Prostate gland (tissue), 2 donors: ENCODE measurements at regions not wholly inside any gene's neighbourhood (a gene's known extent, or its start where the extent isn't known, plus 50 kb on each side); places are given as distances from the start of the nearest gene placed in this dataset.

Experiments
- DNase-seq: peaks from one replicate; pipeline ENCODE4 v3.0.0-alpha.2; 2019; ENCODE audit warnings: low spot score
- H3K27ac ChIP-seq, 2 donors: fragments of 200-600 bp; sonication (generic); 2 replicates each; pipeline ENCODE4 v1.5.1; 2017 to 2019
- H3K27me3 ChIP-seq: fragments of 200-600 bp; sonication (generic); replicated peaks from 2 replicates; pipeline ENCODE4 v1.5.1; 2019; ENCODE audit not compliant: insufficient read depth
- H3K36me3 ChIP-seq, 2 donors: fragments of 200-600 bp; sonication (generic); 1 replicate in 1 of 2; 2 replicates in 1 of 2; pipeline versions ENCODE4 v1.5.1 to v1.8.1; 2017 to 2019
- H3K4me1 ChIP-seq: fragments of 200-600 bp; sonication (generic); replicated peaks from 2 replicates; pipeline ENCODE4 v1.5.1; 2019
- H3K4me3 ChIP-seq, 2 donors: fragments of 200-600 bp; sonication (generic); 2 replicates each; pipeline ENCODE4 v1.5.1; 2017 to 2019
- H3K9me3 ChIP-seq: fragments of 200-600 bp; sonication (generic); 2 replicates; pipeline ENCODE4 v1.5.1; 2017
- POLR2A ChIP-seq: fragments of 450-650 bp; IDR thresholded peaks from one replicate; pipeline ENCODE4 v1.6.1; 2016; ENCODE audit warnings: antibody characterized with exemption, mild to moderate bottlenecking
- POLR2AphosphoS5 ChIP-seq: sonication (generic); formaldehyde crosslinking; IDR thresholded peaks from one replicate; pipeline ENCODE4 v1.6.1; 2017; ENCODE audit warnings: antibody characterized with exemption
- WGBS: methylation state at CpG from one replicate; pipeline ENCODE4 v1.1.5; 2018; 5-methylcytosine and 5-hydroxymethylcytosine counted together
- intact Hi-C: fragments of 100-400 bp; cut with DNase I; formaldehyde crosslinking; loops from one replicate; pipeline ENCODE4 v1.14.2; 2022
- TF ChIP-seq, protein P1 (sequence below), 4 experiments: fragments of 200-600 bp in 2 of 4; fragments of 450-650 bp in 2 of 4; sonication (generic) in 2 of 4; IDR thresholded peaks; 1 replicate in 3 of 4; 2 replicates in 1 of 4; pipeline ENCODE4 v1.5.1; 2016 to 2019; ENCODE audit warnings: antibody characterized with exemption in 4 of 4, mild to moderate bottlenecking in 2 of 4, moderate library complexity in 2 of 4

DNA sequence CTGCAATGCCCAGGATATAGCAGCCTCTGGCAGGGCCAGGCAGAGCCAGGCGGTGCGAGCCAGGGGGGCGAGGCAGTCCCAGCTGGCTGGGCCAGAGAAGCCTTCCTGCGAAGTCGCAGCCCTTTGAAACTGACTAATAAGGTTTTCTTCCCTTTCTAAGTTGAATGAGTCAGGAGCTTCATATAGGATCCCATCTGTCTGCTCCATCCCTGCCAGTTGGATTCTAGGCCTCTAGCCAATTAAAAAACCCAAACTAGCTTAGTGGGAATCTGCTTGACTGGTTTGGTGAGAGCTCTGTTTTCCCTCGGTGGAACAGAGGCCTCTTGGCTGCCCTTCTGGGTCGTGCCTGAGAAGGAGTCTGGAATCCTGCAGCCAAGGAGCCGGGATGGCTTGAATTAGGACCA lies 70.1 kb upstream of the RAPGEF1 start:
- WGBS: 19% methylated on average over 8 of the region's 8 CpGs
- Histone ChIP-seq H3K27ac (no peak overlapping the region), H3K27me3 (no peaks in the 10 kb centered on the region), H3K4me1 (no peaks in the 10 kb centered on the region), H3K9me3 (no peaks in the 10 kb centered on the region), H3K4me3 (no peak overlapping the region), H3K36me3 (no peaks in the 10 kb centered on the region)
- no peak for DNase-seq
- TF ChIP-seq, protein P1, sequence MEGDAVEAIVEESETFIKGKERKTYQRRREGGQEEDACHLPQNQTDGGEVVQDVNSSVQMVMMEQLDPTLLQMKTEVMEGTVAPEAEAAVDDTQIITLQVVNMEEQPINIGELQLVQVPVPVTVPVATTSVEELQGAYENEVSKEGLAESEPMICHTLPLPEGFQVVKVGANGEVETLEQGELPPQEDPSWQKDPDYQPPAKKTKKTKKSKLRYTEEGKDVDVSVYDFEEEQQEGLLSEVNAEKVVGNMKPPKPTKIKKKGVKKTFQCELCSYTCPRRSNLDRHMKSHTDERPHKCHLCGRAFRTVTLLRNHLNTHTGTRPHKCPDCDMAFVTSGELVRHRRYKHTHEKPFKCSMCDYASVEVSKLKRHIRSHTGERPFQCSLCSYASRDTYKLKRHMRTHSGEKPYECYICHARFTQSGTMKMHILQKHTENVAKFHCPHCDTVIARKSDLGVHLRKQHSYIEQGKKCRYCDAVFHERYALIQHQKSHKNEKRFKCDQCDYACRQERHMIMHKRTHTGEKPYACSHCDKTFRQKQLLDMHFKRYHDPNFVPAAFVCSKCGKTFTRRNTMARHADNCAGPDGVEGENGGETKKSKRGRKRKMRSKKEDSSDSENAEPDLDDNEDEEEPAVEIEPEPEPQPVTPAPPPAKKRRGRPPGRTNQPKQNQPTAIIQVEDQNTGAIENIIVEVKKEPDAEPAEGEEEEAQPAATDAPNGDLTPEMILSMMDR (IDR thresholded peaks at IDR 0.05): no peak
- TF ChIP-seq POLR2AphosphoS5: peak; percentile 5
- intact Hi-C loops: no loop called here

DNA sequence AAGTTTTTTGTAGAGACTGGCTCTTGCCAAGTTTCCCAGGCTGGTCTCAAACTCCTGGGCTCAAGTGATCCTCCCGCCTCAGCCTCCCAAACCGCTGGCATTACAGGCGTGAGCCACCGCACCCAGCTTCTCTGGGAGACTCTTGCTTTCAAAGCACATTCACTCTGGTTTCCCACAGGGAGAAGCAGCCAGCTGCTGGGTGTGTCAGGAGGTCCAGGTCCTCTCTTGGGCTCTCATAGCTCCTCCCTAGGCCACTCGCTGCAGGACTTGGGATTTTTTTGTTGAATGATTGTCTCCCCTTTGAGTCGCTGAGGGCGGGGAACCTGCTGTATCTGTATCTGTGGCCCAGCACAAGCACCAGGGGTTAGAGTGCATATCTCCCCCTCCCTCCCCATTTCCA lies 68.4 kb upstream of the RAPGEF1 start:
- Histone ChIP-seq H3K4me3 (no peak overlapping the region), H3K36me3 (no peaks in the 10 kb centered on the region), H3K9me3 (no peaks in the 10 kb centered on the region), H3K27me3 (no peaks in the 10 kb centered on the region), H3K4me1 (no peaks in the 10 kb centered on the region), H3K27ac (no peak overlapping the region)
- TF ChIP-seq, protein P1 (IDR thresholded peaks at IDR 0.05): no peak
- no peak for TF ChIP-seq POLR2AphosphoS5
- no peak for TF ChIP-seq POLR2A
- intact Hi-C loops: no loop called here
- 86% methylated on average over 7 of the region's 7 CpGs for WGBS
- DNase-seq: no peak

DNA sequence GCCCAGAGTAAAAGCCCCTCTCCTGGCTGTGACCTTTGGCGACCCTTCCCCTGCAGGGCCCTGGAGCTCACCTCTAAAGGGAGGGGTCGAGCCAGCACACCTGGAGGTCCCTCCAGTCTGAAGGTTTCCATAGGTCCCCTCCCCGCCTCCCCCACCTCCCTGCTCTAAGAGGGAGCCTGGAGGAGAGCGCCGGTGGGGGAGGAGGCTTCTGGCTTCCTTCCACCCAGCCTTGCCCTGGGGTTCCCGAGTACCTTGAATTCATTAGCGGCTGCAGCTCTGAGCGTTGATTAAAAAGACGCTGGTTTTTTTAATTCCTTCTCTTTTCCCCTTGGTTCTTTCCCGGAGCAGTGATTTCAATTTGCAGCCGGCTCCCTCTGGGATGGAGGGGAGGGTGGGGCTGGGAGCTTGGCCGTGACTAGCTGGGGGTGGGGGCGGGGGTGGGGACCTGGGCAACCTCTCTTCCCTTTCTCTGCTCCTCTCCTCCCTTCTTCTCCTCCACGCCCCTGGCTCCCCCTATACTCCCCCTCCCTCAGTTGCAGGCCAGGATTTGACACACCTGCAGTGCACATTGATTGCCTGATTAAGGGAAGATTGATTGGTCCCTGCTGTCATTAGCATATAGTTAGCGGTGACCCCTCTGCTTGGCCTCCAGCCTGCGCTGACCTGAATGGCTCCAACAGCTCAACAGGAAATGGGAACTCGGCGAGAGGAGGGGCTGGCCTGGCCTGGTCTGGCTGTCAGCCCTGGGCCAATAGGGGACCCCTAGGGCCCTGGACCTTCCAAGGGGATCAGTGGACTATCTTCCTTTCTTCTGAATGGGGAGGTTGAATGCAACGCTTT lies 67.5 kb upstream of the RAPGEF1 start:
- no peak for DNase-seq
- H3K27me3 ChIP-seq: no peaks in the 10 kb centered on the region
- intact Hi-C loops: no loop called here
- H3K36me3 ChIP-seq: no peaks in the 10 kb centered on the region
- H3K4me1 ChIP-seq: no peaks in the 10 kb centered on the region
- no peak overlapping the region for H3K4me3 ChIP-seq
- H3K27ac ChIP-seq: no peak overlapping the region
- WGBS: 10% methylated on average over 18 of the region's 19 CpGs
- TF ChIP-seq, protein P1 (IDR thresholded peaks at IDR 0.05): no peak
- TF ChIP-seq POLR2AphosphoS5 (no peak), POLR2A (no peak)
- no peaks in the 10 kb centered on the region for H3K9me3 ChIP-seq

DNA sequence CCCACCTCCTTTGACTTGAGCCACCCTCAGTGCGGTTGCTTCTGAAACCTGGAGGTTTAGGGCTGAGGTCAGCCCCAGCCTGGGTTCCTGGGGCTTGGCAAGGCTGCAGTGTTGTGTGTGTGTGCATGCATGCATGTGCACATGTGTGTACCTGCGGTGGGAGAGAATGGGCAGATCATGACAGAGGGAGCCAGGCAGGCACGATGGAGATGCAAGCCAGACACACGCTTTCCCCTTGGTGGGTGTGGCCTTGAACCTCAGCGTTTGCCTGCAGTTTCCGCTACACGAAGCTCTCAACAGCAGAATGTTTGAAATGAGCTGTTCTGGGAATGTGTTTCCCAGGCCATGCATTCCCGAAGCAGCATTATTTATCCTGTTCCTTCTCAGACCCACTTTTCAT lies 65.9 kb upstream of the RAPGEF1 start:
- Histone ChIP-seq H3K27ac (no peak overlapping the region), H3K9me3 (no peaks in the 10 kb centered on the region), H3K4me1 (no peaks in the 10 kb centered on the region), H3K36me3 (no peaks in the 10 kb centered on the region), H3K4me3 (no peak overlapping the region), H3K27me3 (no peaks in the 10 kb centered on the region)
- intact Hi-C loops: no loop called here
- WGBS: 73% methylated on average over 8 of the region's 8 CpGs
- DNase-seq: no peak
- TF ChIP-seq POLR2A (no peak), POLR2AphosphoS5 (no peak)
- TF ChIP-seq, protein P1 (IDR thresholded peaks at IDR 0.05): no peak

DNA sequence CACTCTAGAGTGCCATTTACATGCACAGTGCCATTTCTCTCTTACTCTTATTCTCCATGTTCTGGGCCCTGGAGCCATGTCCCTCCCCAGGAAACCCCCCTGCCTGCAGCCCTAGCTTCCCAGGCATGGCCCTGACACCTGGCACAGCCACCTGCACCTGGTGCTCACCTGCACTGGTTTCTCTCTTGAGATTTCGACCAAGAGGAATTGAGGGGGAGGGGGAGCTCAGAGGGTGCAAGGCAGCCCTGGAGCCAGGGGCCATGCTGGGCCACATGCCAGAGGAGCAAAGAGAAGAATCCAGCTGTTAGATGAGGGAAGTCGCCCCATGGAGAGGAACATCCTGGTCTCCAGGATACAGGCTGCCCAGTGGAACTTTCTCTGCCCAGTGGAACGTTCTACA lies 65.0 kb upstream of the RAPGEF1 start:
- no peak for DNase-seq
- Histone ChIP-seq H3K9me3 (no peaks in the 10 kb centered on the region), H3K27me3 (no peaks in the 10 kb centered on the region), H3K36me3 (no peaks in the 10 kb centered on the region), H3K4me1 (no peaks in the 10 kb centered on the region), H3K27ac (no peak overlapping the region), H3K4me3 (no peak overlapping the region)
- intact Hi-C loops: no loop called here
- 60% methylated on average over 3 of the region's 3 CpGs for WGBS
- TF ChIP-seq POLR2A (no peak), POLR2AphosphoS5 (no peak)
- TF ChIP-seq, protein P1 (IDR thresholded peaks at IDR 0.05): no peak
